ENCODE measurements at regions not wholly inside any gene's neighbourhood (a gene's known extent, or its start where the extent isn't known, plus 50 kb on each side); places are given as distances from the start of the nearest gene placed in this dataset.

- TF ChIP-seq CTCF (IDR thresholded peaks at IDR 0.05 in 2 of 3, conservative IDR thresholded peaks at IDR 0.05 in 1 of 3; ENCODE audit: borderline replicate concordance in 1 of 3, insufficient read depth in 1 of 3, low read depth in 2 of 3, low read length in 2 of 3), result no peak
- no peak for TF ChIP-seq CBX3 (IDR thresholded peaks at IDR 0.05; ENCODE audit: low read depth)
- no peak for TF ChIP-seq CEBPB (IDR thresholded peaks at IDR 0.05; ENCODE audit: low read depth)
Measured at GRCh38 chr7:25953859-25954258, 198.1 kb upstream of the NFE2L3 start.

Measured in HCT116 (cell line).